HUES6 (cell line): ENCODE measurements at regions not wholly inside any gene's neighbourhood (a gene's known extent, or its start where the extent isn't known, plus 50 kb on each side); places are given as distances from the start of the nearest gene placed in this dataset.

Experiments used
- H3K27ac ChIP-seq: 2 replicates; pipeline ENCODE4 v1.7.0; 2013; ENCODE audit warnings: low read depth, mild to moderate bottlenecking, low read length, inconsistent platforms
- H3K27me3 ChIP-seq: 2 replicates; pipeline ENCODE4 v1.6.1; 2013; ENCODE audit warnings: low read length; ENCODE audit not compliant: control insufficient read depth, insufficient read depth
- H3K36me3 ChIP-seq: 2 replicates; pipeline ENCODE4 v1.6.1; 2013; ENCODE audit warnings: low read length; ENCODE audit not compliant: control insufficient read depth, insufficient read depth
- H3K4me1 ChIP-seq: 2 replicates; pipeline ENCODE4 v1.6.1; 2013; ENCODE audit warnings: low read length; ENCODE audit not compliant: control insufficient read depth, insufficient read depth
- H3K4me3 ChIP-seq: 2 replicates; pipeline ENCODE4 v1.5.1; 2013; ENCODE audit warnings: low read depth, low read length
- H3K9ac ChIP-seq: one replicate; pipeline ENCODE4 v1.6.1; 2013; ENCODE audit warnings: mild to moderate bottlenecking, low read length
- H3K9me3 ChIP-seq: 2 replicates; pipeline ENCODE4 v1.6.1; 2013; ENCODE audit warnings: low read depth, low read length; ENCODE audit not compliant: control insufficient read depth, insufficient read depth

DNA sequence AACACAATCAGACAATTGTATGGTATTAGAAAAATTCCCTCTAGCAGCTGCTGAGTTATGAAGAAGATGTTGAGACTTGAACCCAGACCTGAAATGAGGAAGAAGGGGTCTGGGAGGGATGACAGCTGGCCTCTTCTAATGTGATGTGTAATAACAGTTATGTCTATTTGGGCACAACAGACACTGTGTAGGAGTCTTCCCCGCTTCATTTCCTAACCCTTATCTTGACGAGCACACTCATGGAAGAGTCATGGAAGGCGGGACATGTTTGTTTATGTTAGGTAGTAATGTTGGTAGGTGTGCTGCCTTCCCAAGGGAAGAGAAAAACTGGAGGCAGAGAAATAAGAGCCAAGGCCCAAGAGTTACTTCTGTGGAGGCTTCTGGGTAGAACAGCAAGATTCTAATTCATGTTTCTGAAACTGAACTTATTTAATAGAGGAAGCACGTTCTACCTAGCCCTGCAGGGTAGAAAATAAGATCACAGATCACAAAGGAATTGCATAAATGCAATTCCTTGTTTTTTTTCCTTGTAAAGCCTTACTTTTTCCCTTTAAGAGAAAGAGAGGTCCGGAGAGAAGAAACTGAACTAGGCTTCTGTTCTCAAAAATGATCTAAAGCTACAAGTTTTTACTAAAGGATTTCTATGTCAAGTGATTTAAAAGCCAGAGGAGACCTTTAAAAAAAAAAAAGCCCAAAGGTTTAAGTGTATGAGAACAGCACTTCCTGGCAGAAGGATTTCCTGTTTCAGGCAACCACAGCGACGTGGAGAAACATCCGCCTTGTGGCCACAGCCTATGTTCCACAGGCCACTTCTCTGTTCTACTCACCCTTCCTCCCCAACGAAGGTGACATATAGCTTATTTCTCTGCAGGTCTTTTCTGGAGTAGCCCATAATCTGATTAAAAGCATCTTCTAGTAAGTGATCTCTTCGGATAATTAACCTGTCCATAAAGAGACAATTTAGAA lies 68.5 kb upstream of the STK17B start:
- peak overlapping the region; percentile 29; the same call in 1 of the 2 replicates for H3K27ac ChIP-seq
- no peak overlapping the region for H3K4me3 ChIP-seq
- H3K9ac ChIP-seq = no peak overlapping the region
- H3K9me3 ChIP-seq = no peaks in the 10 kb centered on the region
- no peaks in the 10 kb centered on the region for H3K36me3 ChIP-seq
- H3K27me3 ChIP-seq = no peaks in the 10 kb centered on the region
- no peaks in the 10 kb centered on the region for H3K4me1 ChIP-seq

DNA sequence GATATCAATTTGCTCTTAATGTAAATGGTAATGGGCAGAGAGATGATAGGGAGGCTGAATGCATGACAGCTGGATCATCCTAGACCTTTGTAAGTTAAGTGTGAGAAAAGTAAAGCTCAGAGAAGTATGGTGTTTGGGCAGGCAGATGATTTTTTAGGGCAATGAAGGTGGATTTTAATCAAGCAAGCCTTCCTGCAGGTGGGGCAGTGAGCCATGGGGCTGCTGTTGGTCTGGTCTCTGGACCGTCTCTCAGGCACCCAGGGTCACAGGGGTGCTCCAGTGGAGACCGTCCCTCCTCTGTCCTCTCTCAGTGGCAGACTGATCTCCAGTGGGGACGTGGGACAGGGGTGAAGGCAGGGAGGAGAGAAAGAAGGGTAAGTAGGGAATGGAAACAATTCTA lies 69.8 kb upstream of the STK17B start:
- Histone ChIP-seq H3K4me3 (no peak overlapping the region), H3K36me3 (no peaks in the 10 kb centered on the region), H3K27me3 (no peaks in the 10 kb centered on the region), H3K27ac (no peak overlapping the region), H3K9me3 (no peaks in the 10 kb centered on the region), H3K4me1 (no peaks in the 10 kb centered on the region), H3K9ac (no peak overlapping the region)

DNA sequence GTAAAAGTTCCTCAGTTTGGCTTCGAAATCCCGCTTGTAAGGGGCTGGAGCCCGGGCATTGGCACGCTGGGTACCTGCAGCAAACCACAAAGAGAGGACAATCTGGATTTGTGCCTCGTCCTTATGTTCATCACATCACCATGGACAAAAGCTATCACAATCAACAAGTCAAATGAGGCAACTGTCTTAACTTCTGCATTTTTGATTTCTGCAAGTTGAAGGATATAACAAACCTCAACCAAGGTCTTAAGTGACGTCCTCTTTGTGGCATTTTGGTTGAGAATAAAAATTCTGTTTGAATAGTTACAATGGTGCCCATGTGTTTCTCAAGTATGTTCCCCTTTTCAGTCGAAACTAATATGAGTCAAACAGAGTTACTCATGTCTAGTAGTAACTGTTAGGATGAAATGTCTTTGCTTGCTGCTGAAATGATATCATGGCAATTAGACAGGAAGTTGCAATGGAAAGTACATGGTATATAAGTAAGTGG lies 70.8 kb upstream of the STK17B start:
- Histone ChIP-seq H3K4me3 (no peak overlapping the region), H3K9me3 (no peaks in the 10 kb centered on the region), H3K4me1 (no peaks in the 10 kb centered on the region), H3K36me3 (no peaks in the 10 kb centered on the region), H3K27me3 (no peaks in the 10 kb centered on the region), H3K9ac (no peak overlapping the region), H3K27ac (no peak overlapping the region)

DNA sequence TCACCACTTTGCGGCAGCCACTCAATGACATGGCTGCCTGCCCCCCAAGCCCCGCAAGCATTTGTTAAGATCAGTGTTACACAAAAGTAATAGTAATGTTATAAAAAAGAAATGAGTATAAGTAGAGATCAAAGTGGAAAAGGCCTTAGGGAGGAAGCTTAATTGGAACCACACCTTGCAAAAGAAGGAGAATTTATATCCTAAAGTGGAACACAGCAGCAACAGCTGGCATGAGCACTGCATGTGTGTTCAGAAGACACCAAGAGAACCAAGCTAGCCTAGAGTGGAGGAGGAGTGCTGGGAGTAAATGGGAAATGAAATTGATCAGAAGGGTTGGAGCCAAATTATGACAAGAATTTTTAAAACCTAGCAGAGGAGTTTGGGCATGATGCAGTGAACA lies 73.1 kb upstream of the STK17B start:
- no peaks in the 10 kb centered on the region for H3K4me1 ChIP-seq

DNA sequence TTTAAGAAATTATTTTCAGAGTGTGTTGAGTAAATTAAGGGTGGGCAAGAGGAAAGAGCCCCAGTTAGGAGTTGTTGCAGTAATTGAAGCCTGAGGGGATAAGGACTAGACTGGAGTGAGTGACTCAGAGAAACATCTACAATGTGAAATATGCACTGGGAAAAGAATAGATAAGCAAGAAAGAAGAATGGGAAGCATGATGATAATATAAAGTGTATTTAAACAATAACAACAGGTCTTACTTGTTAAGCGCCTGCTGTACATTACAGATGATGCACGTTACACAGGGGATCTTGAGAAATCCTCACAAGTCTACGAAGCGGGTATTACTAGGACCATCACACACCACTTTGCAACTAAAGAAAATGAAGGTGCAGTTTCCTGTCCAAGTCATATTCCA lies 73.6 kb upstream of the STK17B start:
- H3K9ac ChIP-seq = no peak overlapping the region
- no peaks in the 10 kb centered on the region for H3K36me3 ChIP-seq
- no peaks in the 10 kb centered on the region for H3K9me3 ChIP-seq
- H3K4me3 ChIP-seq = no peak overlapping the region
- H3K27me3 ChIP-seq = no peaks in the 10 kb centered on the region
- H3K4me1 ChIP-seq = no peaks in the 10 kb centered on the region
- H3K27ac ChIP-seq = no peak overlapping the region

More for the DNA sequence above, 73.1 kb upstream of the STK17B start:
- Histone ChIP-seq H3K9ac (no peak overlapping the region), H3K4me3 (no peak overlapping the region), H3K36me3 (no peaks in the 10 kb centered on the region), H3K9me3 (no peaks in the 10 kb centered on the region), H3K27ac (no peak overlapping the region), H3K27me3 (no peaks in the 10 kb centered on the region)

DNA sequence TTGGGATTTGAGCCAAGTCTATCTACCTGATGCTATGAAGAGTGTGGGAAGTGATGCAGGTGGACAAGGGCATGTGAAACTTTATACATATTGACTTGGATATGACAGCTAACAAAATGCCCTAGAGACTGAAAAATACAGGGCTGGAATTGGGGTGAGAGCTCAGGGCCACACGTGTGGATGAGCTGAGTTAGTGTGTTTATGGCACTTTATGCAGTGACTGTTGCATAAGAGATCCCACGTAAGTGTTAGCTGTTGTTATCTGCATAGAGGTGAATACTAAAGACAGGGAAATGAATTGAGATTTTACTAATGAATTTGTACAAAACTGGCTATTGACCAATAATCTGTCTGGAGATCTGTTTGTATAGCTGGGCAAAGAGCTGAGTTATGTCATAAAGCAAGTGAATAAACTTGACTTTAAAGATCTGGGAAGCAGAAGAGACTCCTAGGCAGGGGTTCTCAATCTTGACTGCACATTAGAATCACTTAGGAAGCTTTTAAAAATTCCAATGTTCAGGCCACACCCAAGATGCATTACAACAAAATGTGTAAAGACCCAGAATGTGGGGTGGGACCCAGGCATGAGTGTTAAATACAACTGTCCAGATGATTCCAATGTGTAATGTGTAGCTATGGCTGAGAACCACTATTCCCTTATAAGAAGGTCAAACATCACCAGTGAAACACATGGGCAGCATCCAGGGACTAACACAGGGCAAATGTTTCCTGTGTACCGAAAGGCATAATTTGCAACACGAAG lies 74.2 kb upstream of the STK17B start:
- H3K36me3 ChIP-seq = no peaks in the 10 kb centered on the region
- H3K27me3 ChIP-seq = no peaks in the 10 kb centered on the region
- no peaks in the 10 kb centered on the region for H3K4me1 ChIP-seq
- no peak overlapping the region for H3K27ac ChIP-seq
- no peak overlapping the region for H3K4me3 ChIP-seq
- no peaks in the 10 kb centered on the region for H3K9me3 ChIP-seq
- H3K9ac ChIP-seq = no peak overlapping the region

DNA sequence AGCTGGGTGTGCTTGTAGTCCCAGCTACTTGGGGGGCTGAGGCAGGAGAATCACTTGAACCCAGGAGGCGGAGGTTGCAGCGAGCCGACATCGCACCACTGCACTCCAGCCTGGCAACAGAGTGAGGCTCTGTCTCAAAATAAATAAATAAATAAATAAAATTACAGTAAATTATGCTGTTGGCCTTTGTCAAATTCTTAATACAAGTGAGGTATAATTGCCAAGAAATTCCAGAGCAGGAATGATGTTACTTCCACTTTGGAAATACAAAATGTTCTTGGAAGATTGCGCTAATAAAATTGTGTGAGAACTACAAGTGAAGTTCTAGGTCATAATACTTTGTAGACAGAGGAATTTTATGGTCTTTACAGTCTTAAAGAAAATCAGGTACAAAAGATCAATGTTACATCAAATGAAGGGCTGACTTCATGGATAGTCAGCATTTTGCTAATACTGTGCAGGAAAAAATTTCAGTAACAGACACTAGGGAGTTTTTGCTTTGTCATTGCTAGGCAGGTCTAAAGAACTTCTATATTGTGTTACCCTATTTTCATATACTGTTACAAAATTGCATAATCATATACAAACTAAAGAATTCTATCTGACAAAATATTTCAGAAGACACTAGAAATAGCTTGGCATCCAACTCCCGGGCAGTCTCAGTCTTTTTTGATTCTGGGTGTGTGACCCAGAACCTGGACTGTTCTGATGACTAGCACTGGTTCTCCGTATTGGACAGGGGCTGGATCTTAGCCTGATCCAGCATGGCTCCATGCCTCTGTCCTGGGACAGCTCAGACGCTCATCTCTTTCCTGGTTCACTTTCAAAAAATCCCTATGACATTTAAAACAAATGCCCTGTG lies 76.0 kb upstream of the STK17B start:
- Histone ChIP-seq H3K27ac (no peak overlapping the region), H3K4me1 (no peaks in the 10 kb centered on the region), H3K4me3 (no peak overlapping the region), H3K9me3 (no peaks in the 10 kb centered on the region), H3K36me3 (no peaks in the 10 kb centered on the region), H3K9ac (no peak overlapping the region), H3K27me3 (no peaks in the 10 kb centered on the region)

DNA sequence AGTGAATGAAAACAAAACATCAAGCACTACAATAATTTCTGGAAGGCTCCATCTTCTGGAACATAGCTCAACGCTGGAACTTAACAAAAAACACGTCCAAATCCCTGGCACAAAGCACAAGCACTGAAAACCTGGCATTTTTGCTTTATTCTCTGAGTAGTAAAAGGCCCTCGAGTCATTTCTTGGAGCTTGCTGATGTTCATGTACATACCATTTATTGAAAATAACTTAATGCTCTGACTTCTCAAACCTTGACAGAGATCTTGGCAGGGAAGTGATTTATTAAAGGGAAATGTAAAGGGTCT lies 76.5 kb upstream of the STK17B start:
- Histone ChIP-seq H3K36me3 (no peaks in the 10 kb centered on the region), H3K4me1 (no peaks in the 10 kb centered on the region), H3K27ac (no peak overlapping the region), H3K27me3 (no peaks in the 10 kb centered on the region), H3K9me3 (no peaks in the 10 kb centered on the region), H3K4me3 (no peak overlapping the region), H3K9ac (no peak overlapping the region)

DNA sequence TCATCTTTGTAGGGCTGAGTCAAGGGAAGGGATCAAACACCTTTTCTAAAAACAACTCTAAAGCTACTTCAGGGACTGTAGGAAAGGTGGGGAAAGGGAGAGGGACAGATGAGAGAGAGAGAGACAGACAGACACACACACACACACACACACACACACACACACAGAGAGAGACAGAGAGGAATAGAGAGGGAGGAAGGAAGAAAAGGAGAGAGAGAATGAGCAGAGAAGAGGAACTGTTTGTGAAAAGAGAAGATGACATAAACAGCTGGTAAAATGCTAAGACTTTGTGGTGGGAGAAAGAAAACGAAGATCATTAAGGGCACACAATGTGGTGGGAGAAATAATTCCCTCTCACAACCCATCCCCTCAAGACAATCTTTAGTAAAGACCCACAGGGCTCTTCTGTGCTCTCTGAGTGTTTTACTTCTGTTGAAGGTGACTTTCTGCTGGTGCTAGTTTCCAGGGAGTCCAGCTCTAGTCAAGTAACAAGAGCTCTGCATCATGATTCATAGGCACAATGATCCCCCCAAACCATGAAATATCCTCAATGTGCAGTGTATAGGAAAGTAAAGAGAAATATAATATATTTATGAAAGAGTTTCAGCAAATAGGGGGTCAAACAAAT lies 77.2 kb upstream of the STK17B start:
- no peak overlapping the region for H3K4me3 ChIP-seq
- H3K9me3 ChIP-seq = no peaks in the 10 kb centered on the region
- H3K36me3 ChIP-seq = no peaks in the 10 kb centered on the region
- no peaks in the 10 kb centered on the region for H3K4me1 ChIP-seq
- H3K9ac ChIP-seq = no peak overlapping the region
- no peak overlapping the region for H3K27ac ChIP-seq
- no peaks in the 10 kb centered on the region for H3K27me3 ChIP-seq

DNA sequence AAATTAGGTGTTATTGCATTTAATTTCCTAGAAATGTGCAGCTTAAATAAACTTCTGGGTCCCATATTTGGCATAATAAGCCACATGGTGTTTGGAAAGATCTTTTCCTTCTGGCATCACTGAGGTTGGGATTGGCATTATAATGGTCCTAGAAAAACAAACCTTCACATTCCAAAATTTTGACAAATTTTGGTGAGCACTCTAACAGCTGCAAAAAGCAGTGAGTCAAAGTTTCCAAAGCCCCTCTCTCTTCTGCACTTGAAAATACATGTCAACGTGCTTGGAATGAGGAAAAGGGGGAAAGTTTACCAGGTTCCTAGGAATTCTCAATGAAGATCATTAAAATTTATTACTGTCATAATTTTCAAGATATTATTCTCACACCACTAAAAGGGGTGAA lies 77.8 kb upstream of the STK17B start:
- H3K4me3 ChIP-seq = no peak overlapping the region
- no peak overlapping the region for H3K9ac ChIP-seq
- no peaks in the 10 kb centered on the region for H3K4me1 ChIP-seq
- H3K36me3 ChIP-seq = no peaks in the 10 kb centered on the region
- no peaks in the 10 kb centered on the region for H3K9me3 ChIP-seq
- no peaks in the 10 kb centered on the region for H3K27me3 ChIP-seq
- H3K27ac ChIP-seq = no peak overlapping the region
